ENCODE measurements at regions not wholly inside any gene's neighbourhood (a gene's known extent, or its start where the extent isn't known, plus 50 kb on each side); places are given as distances from the start of the nearest gene placed in this dataset.

GRCh38 chr6:140912686-140913085, 1220.0 kb upstream of the GJE1 start:
- DNase-seq (ENCODE audit: low read depth, low spot score) = no peak

- no peak for DNase-seq (ENCODE audit: low read depth, low spot score)
Measured at GRCh38 chr6:140909625-140910024, 1223.1 kb upstream of the GJE1 start.

GRCh38 chr6:140909156-140909555, 1223.6 kb upstream of the GJE1 start:
- no peak for DNase-seq (ENCODE audit: low read depth, low spot score)

- DNase-seq (ENCODE audit: low read depth, low spot score) = no peak
Measured at GRCh38 chr6:140908505-140908904, 1224.2 kb upstream of the GJE1 start.

GRCh38 chr6:140907235-140907634, 1225.5 kb upstream of the GJE1 start:
- no peak for DNase-seq (ENCODE audit: low read depth, low spot score)

GRCh38 chr6:140905724-140906123, 1227.0 kb upstream of the GJE1 start:
- DNase-seq (ENCODE audit: low read depth, low spot score) = no peak

GRCh38 chr6:140905050-140905449, 1227.7 kb upstream of the GJE1 start:
- no peak for DNase-seq (ENCODE audit: low read depth, low spot score)

GRCh38 chr6:140897804-140898573, 1234.7 kb upstream of the GJE1 start:
- no peak for DNase-seq (ENCODE audit: low read depth, low spot score)

- no peak for DNase-seq (ENCODE audit: low read depth, low spot score)
Measured at GRCh38 chr6:140897349-140897748, 1235.4 kb upstream of the GJE1 start.

GRCh38 chr6:140893432-140893831, 1239.3 kb upstream of the GJE1 start:
- DNase-seq (ENCODE audit: low read depth, low spot score) = peak; percentile 31

GRCh38 chr6:140879946-140880345, 1252.8 kb upstream of the GJE1 start:
- DNase-seq (ENCODE audit: low read depth, low spot score) = no peak

GRCh38 chr6:140874066-140874465, 1258.7 kb upstream of the GJE1 start:
- DNase-seq (ENCODE audit: low read depth, low spot score) = no peak

- DNase-seq (ENCODE audit: low read depth, low spot score) = no peak
Measured at GRCh38 chr6:140872885-140873284, 1259.8 kb upstream of the GJE1 start.

- no peak for DNase-seq (ENCODE audit: low read depth, low spot score)
Measured at GRCh38 chr6:140871911-140872310, 1260.8 kb upstream of the GJE1 start.

- no peak for DNase-seq (ENCODE audit: low read depth, low spot score)
Measured at GRCh38 chr6:140867336-140867735, 1265.4 kb upstream of the GJE1 start.

- DNase-seq (ENCODE audit: low read depth, low spot score) = no peak
Measured at GRCh38 chr6:140858381-140858971, 1274.2 kb upstream of the GJE1 start.

GRCh38 chr6:140857739-140858380, 1274.9 kb upstream of the GJE1 start:
- DNase-seq (ENCODE audit: low read depth, low spot score) = no peak

- no peak for DNase-seq (ENCODE audit: low read depth, low spot score)
Measured at GRCh38 chr6:140855520-140855919, 1277.2 kb upstream of the GJE1 start.

- DNase-seq (ENCODE audit: low read depth, low spot score) = no peak
Measured at GRCh38 chr6:140854318-140854717, 1278.4 kb upstream of the GJE1 start.

GRCh38 chr6:140850438-140850837, 1282.3 kb upstream of the GJE1 start:
- DNase-seq (ENCODE audit: low read depth, low spot score) = no peak

- DNase-seq (ENCODE audit: low read depth, low spot score) = no peak
Measured at GRCh38 chr6:140849456-140849855, 1283.3 kb upstream of the GJE1 start.

GRCh38 chr6:140847262-140847645, 1285.5 kb upstream of the GJE1 start:
- no peak for DNase-seq (ENCODE audit: low read depth, low spot score)

Data from ELF-1 (cell line).